HG03460 (cell line): ENCODE measurements at regions not wholly inside any gene's neighbourhood (a gene's known extent, or its start where the extent isn't known, plus 50 kb on each side); places are given as distances from the start of the nearest gene placed in this dataset.

Source experiments
- ATAC-seq: cut with Tn5 transposase; IDR thresholded peaks from one replicate; pipeline ENCODE4 v1.9.1; 2021; ENCODE audit not compliant: unreplicated experiment

- no peak for ATAC-seq
Measured at GRCh38 chr2:238963161-238963970, 115.5 kb downstream of the TWIST2 start.

GRCh38 chr2:238963971-238964328 is 116.1 kb downstream of the TWIST2 start:
- ATAC-seq, result no peak

GRCh38 chr2:238964544-238965067 is 116.7 kb downstream of the TWIST2 start:
- no peak for ATAC-seq

GRCh38 chr2:238965371-238966071 is 117.6 kb downstream of the TWIST2 start:
- ATAC-seq, result no peak

- ATAC-seq, result no peak
Measured at GRCh38 chr2:238966072-238966937, 118.4 kb downstream of the TWIST2 start.

- ATAC-seq, result no peak
Measured at GRCh38 chr2:238967031-238967977, 119.4 kb downstream of the TWIST2 start.

- ATAC-seq, result no peak
Measured at GRCh38 chr2:238967978-238968360, 120.1 kb downstream of the TWIST2 start.

- ATAC-seq, result no peak
Measured at GRCh38 chr2:238968616-238969384, 120.9 kb downstream of the TWIST2 start.

- ATAC-seq, result no peak
Measured at GRCh38 chr2:238969857-238970256, 122.0 kb downstream of the TWIST2 start.

GRCh38 chr2:238970553-238971081 is 122.7 kb downstream of the TWIST2 start:
- peak; percentile 68 for ATAC-seq

GRCh38 chr2:238971318-238972145 is 123.6 kb downstream of the TWIST2 start:
- ATAC-seq, result no peak

GRCh38 chr2:238972146-238972445 is 124.2 kb downstream of the TWIST2 start:
- no peak for ATAC-seq

GRCh38 chr2:238973038-238973739 is 125.3 kb downstream of the TWIST2 start:
- no peak for ATAC-seq

GRCh38 chr2:238974081-238974480 is 126.2 kb downstream of the TWIST2 start:
- no peak for ATAC-seq

- ATAC-seq, result no peak
Measured at GRCh38 chr2:238974501-238975166, 126.7 kb downstream of the TWIST2 start.

GRCh38 chr2:238975408-238975807 is 127.5 kb downstream of the TWIST2 start:
- ATAC-seq, result no peak

- ATAC-seq, result no peak
Measured at GRCh38 chr2:238978497-238978896, 130.6 kb downstream of the TWIST2 start.
